NCI-H1092 (cell line): ENCODE measurements at regions not wholly inside any gene's neighbourhood (a gene's known extent, or its start where the extent isn't known, plus 50 kb on each side); places are given as distances from the start of the nearest gene placed in this dataset.
"Not testable (repeated sequence)": the region's sequence is repeated elsewhere in the genome, so short reads cannot be mapped to it uniquely, and the experiment has no call there.

Experiments used
- DNase-seq: peaks from one replicate; lab custom pipeline; 2025; lab: John Stamatoyannopoulos, UW

- DNase-seq, result no peak
Observed at GRCh38 chr11:122022646-122023045, 93.4 kb downstream of the BLID start.

GRCh38 chr11:122020902-122021301 lies 95.1 kb downstream of the BLID start:
- peak; percentile 4 for DNase-seq

- DNase-seq, result no peak
Observed at GRCh38 chr11:122019908-122020694, 95.9 kb downstream of the BLID start.

- peak; percentile 65 for DNase-seq
Observed at GRCh38 chr11:122007601-122008071, 108.4 kb downstream of the BLID start.

GRCh38 chr11:122004446-122004845 lies 111.6 kb downstream of the BLID start:
- no peak for DNase-seq

DNA sequence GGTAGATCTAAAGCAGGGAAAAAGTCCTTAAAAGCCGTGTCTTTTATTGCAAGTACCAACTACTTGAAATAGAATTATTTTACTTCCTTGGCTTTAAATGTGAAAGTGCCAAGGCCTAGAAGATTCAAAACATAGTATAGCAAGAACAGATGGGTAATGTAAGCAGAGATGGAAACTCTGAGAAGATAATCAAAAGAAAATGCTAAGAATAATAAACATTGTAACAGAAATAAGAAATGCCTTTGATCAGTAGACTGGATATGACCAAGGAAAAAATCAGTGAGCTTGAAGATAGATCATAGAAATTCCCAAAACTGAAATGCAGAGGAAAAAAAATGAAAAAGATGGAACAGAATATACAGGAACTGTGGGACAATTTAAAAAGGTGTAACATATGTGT lies 113.1 kb downstream of the BLID start:
- DNase-seq, result no peak

DNA sequence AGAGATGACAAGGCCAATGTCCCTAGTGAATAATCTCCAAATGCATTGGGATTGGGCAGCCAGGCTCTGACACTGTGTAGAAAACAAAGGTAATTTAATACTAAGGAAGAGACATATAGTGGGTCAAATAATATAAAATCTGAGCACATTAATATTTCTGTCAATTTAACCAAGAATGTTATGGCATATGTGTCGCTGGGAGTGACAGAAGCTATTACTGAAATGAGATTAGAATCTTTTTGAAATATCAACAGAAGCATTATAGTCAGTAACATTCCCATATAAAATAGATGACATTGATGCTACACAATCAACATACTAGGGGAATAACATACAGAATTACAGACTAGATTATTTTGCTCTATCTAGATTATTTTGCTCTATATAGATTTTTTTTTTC lies 114.0 kb downstream of the BLID start:
- DNase-seq, result no peak

DNA sequence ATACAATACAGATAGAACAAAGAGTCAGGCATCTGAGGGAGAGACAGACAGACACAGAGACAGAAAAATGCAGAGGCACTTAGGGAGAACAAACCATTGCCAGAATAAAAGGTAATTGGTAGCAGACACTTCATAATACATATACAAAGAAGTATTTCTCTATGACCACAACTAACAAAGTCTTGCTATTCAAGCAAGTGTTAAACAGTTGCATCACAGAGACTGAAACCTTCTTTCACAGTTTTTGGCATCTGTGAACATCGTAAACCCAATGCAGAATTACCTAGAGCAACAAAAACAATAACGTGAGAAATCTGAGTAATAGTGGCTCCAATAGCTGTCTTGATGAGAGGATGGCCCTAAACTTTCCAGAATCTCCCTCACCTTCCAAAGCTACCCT lies 116.4 kb downstream of the BLID start:
- DNase-seq, result no peak

GRCh38 chr11:121996574-121996973 lies 119.4 kb downstream of the BLID start:
- DNase-seq, result no peak

- DNase-seq, result no peak
Observed at GRCh38 chr11:121983901-121984300, 132.1 kb downstream of the BLID start.

- DNase-seq, result not testable (repeated sequence)
Observed at GRCh38 chr11:121977914-121978313, 138.1 kb downstream of the BLID start.

DNA sequence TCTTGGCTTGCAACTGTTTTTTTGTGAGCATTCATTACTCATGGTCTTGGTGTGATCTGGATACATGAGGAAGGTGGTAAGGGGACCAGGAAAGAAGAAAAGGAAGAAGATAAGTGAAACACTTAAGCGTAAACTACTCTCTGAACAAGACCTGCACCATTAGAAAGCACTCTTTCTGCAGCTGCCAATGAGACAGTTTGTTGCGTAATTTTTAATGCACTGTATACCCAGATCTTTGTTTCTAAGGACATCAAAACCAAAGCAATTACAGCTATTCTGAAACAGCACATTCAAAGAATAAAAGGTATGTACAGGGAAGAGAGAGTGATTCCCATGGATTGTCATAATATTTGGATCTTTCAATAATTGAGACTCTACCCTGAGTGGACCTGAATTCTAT lies 147.4 kb downstream of the BLID start:
- DNase-seq, result no peak

DNA sequence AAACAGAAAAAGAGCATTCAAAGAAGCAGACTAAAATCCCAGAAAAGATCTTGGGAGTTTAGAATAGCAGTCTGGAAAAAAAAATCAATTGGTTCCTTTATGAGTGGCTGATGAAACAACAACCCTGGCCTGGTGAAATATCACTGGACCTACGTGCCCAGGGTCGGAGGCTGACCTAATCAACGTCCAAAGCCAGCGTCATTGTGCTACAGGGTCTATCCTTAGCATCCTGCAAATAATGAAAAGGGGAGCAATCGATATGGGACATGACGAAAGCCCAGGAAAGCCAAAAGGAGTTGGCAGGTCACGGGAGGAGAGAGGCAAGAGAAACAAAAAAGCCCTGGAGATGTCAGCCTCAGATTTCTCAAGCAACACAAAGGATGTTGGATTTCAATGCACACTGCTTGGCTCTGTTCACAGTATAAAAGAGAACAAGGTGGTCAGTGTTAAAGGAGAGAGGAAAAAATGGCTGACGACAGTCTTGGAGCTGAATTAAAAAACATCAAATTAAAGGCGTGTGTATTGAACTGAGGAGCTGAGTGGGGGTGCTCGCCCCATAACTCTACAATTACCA lies 148.8 kb downstream of the BLID start:
- DNase-seq, result no peak

DNA sequence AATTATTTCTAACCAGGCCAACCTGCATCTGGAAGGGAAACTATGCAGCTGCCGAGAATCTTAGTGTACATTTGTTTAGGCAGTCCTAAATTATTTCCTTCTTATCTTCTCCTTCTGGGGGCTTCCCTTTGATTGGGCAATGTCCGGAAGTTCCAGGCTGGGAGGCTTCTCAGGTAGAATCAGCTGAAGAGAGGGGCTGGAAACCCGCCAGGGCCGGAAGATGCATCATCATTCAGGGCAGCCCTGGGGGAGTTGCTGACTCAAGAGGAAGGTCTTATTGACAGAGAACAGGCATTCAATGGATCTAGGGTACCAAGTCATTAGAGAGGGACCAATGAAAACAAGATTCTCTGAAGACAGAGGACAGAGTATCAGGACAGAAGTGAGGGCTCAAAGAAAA lies 150.7 kb downstream of the BLID start:
- DNase-seq, result no peak

DNA sequence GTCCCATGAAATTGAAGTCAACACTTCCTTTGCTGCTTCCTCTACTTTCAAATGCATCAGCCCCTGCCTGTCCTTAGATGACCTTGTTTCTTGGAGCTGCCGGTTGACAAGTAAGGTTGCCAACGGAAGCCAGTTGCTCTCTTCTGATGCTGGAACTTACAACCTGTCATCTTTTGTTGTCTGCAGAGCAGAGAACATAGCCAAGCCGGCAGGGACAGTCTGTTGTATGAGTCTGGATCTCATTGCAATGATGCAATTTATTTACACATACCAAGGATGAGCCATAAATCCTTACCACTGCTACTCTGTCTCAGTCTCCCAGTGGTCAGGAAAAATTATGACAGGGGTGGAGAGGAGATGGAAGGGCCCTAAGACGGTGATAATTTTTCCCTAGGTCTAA lies 151.4 kb downstream of the BLID start:
- DNase-seq, result no peak

DNA sequence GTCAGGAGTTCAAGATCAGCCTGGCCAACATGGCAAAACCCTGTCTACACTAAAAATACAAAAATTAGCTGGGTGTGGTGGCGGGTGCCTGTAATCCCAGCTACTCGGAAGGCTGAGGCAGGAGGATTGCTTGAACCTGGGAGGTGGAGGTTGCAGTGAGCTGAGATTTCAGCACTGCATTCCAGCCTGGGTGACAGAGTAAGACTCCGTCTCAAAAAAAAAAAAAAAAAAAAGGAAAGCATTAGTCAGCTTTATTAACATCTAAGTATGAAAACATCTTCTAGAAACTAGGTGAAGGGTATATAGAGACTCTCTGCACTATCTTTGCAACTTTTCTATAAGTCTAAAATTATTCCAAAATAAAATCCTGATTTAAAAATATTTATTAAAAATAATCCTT lies 152.2 kb downstream of the BLID start:
- not testable (repeated sequence) for DNase-seq

DNA sequence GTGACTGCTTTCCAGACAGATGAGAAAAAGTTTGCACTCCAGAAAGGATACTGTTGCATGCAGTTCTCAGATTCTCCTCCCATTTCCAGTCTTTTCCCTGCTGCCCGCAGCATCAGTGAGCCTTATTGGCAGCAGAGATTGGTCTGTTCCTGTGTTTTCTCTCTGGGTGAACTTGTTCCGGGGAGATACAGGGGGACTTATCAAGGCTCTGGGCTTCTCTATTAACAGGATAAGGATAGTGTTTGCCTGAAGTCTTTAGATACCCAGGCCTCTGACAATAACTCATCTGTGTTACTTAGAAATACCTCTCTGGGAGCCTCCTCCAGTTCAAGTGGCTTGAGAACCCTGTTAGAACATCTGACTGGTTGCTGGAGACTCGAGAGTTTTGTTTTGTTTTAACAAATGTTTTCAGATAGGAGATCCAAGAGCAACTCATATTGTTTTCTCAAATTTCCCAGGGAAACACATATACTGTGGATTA lies 154.7 kb downstream of the BLID start:
- DNase-seq, result no peak

DNA sequence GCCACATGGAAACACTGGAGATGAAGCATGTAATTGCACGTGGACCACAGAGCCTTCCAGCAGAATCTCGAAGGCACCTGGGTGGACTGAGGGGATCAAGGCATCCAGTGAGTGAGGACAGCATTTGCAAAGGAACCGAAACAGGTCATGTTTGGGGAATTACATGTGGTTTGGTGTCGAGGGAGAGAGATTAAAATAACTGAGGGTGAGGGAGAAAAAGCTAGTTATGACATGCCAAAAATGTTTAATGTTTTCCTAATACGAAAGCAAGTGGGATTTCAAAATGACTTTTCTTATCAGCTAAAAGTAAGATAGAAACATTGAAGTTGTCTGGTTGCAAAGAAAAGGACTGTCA lies 157.1 kb downstream of the BLID start:
- no peak for DNase-seq

- no peak for DNase-seq
Observed at GRCh38 chr11:121958323-121958970, 157.6 kb downstream of the BLID start.

- no peak for DNase-seq
Observed at GRCh38 chr11:121953122-121953521, 162.9 kb downstream of the BLID start.

GRCh38 chr11:121950160-121950559 lies 165.9 kb downstream of the BLID start:
- no peak for DNase-seq

DNA sequence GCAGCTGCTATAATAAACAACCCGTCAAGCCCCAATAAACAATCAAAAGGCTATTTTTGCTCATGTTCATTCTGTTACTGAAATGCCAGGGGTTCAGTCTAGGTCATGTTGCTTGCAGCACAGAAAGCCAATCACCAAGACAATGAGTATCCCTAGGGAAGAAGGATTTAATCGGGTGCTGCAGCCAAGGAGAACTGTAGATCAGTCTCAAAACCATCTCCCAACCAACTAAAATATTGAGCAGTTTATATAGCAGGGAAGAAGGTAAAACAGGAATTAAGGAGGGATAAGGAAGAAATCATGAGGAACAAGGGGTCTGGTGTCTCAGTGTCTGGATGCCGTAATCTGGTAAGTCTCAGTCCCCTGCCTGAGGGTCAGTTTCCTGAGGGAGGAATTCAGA lies 169.5 kb downstream of the BLID start:
- no peak for DNase-seq

- DNase-seq, result no peak
Observed at GRCh38 chr11:121944556-121945230, 171.3 kb downstream of the BLID start.
